ENCODE measurements at regions not wholly inside any gene's neighbourhood (a gene's known extent, or its start where the extent isn't known, plus 50 kb on each side); places are given as distances from the start of the nearest gene placed in this dataset.

GRCh38 chr10:33067917-33068316 lies 109.9 kb upstream of the ITGB1 start:
- no peaks in the 10 kb centered on the region for H3K36me3 ChIP-seq (ENCODE audit: control insufficient read depth in 2 of 2, extremely low read depth in 1 of 2, insufficient read depth in 2 of 2, low read length in 2 of 2)
- intact Hi-C loops (cut with micrococcal nuclease) (no loop called here), dilution Hi-C loops (cut with MboI; ENCODE audit: extremely low pct_ligation_motif_present, low sequenced_read_pairs) (no loop called here)
- no peaks in the 10 kb centered on the region for H3K9me3 ChIP-seq (replicated peaks; ENCODE audit: control insufficient read depth, insufficient read depth, low read length)
- H3K4me1 ChIP-seq (ENCODE audit: control insufficient read depth, extremely low read depth, insufficient read depth, low read length), result peaks cover 8% of the 10 kb centered on the region
- no peaks in the 10 kb centered on the region for H3K27me3 ChIP-seq (ENCODE audit: control insufficient read depth in 2 of 2, insufficient read depth in 2 of 2, low read length in 2 of 2)
- H3K4me2 ChIP-seq (ENCODE audit: insufficient read depth, low read length), result no peak overlapping the region
- H3K9me1 ChIP-seq (replicated peaks; ENCODE audit: control insufficient read depth, extremely low read depth, insufficient read depth, low read length), result no peaks in the 10 kb centered on the region
- no peaks in the 10 kb centered on the region for H4K20me1 ChIP-seq (replicated peaks; ENCODE audit: control insufficient read depth, extremely low read depth, insufficient read depth, low read length)
- ChIA-PET POLR2A (interaction anchor here (0.5 kb wide), 1 partner anchor 737 kb away, joined by 3 read pairs; no protein-coding TSS in a partner anchor), CTCF (interaction anchor here (0.6 to 1.9 kb wide), 3 partner anchors 15 to 67 kb away, joined by 3 to 10 read pairs (median 4); no protein-coding TSS in a partner anchor)
- FAIRE-seq, result no peak
- no peaks in the 10 kb centered on the region for H3K79me2 ChIP-seq (ENCODE audit: control insufficient read depth, insufficient read depth, low read length)
- no peak for DNase-seq (ENCODE audit: low read depth, low spot score)
- no peak overlapping the region for H3K4me3 ChIP-seq (replicated peaks in 1 of 3; ENCODE audit: insufficient read depth in 1 of 3, low read depth in 1 of 3, low read length in 3 of 3)
- no peak overlapping the region for H3K9ac ChIP-seq (replicated peaks; ENCODE audit: extremely low read depth, insufficient read depth, low read length)
- no peak overlapping the region for H2AFZ ChIP-seq (ENCODE audit: low read depth, low read length)
- TF ChIP-seq EZH2 (IDR thresholded peaks at IDR 0.05; ENCODE audit: borderline replicate concordance, low read depth, low read length, severe bottlenecking) (no peak), MYC (IDR thresholded peaks at IDR 0.05; ENCODE audit: low read depth, low read length) (no peak), POLR2AphosphoS5 (IDR thresholded peaks at IDR 0.05; ENCODE audit: insufficient read depth, low read depth, low read length) (no peak), GATA2 (IDR thresholded peaks at IDR 0.05; ENCODE audit: insufficient read depth, insufficient read length, low read depth, low read length) (no peak), POLR2A (IDR thresholded peaks at IDR 0.05; ENCODE audit: low read depth, low read length) (no peak)
- no TSS peak for BruUV-seq (replicated peaks)
- no peak overlapping the region for H3K27ac ChIP-seq (ENCODE audit: insufficient read depth, low read depth, low read length)

- intact Hi-C loops (cut with micrococcal nuclease), result no loop called here
- Histone ChIP-seq H4K20me1 (replicated peaks; ENCODE audit: control insufficient read depth, extremely low read depth, insufficient read depth, low read length) (no peaks in the 10 kb centered on the region), H3K36me3 (ENCODE audit: control insufficient read depth in 2 of 2, extremely low read depth in 1 of 2, insufficient read depth in 2 of 2, low read length in 2 of 2) (no peaks in the 10 kb centered on the region), H3K79me2 (ENCODE audit: control insufficient read depth, insufficient read depth, low read length) (no peaks in the 10 kb centered on the region), H3K9me1 (replicated peaks; ENCODE audit: control insufficient read depth, extremely low read depth, insufficient read depth, low read length) (no peaks in the 10 kb centered on the region), H3K4me3 (replicated peaks in 1 of 3; ENCODE audit: insufficient read depth in 1 of 3, low read depth in 1 of 3, low read length in 3 of 3) (no peak overlapping the region), H3K9ac (replicated peaks; ENCODE audit: extremely low read depth, insufficient read depth, low read length) (no peak overlapping the region), H3K27me3 (ENCODE audit: control insufficient read depth in 2 of 2, insufficient read depth in 2 of 2, low read length in 2 of 2) (no peaks in the 10 kb centered on the region), H3K9me3 (replicated peaks; ENCODE audit: control insufficient read depth, insufficient read depth, low read length) (no peaks in the 10 kb centered on the region), H3K4me2 (ENCODE audit: insufficient read depth, low read length) (no peak overlapping the region), H2AFZ (ENCODE audit: low read depth, low read length) (no peak overlapping the region), H3K4me1 (ENCODE audit: control insufficient read depth, extremely low read depth, insufficient read depth, low read length) (peaks cover 8% of the 10 kb centered on the region), H3K27ac (ENCODE audit: insufficient read depth, low read depth, low read length) (no peak overlapping the region)
- CTCF ChIA-PET, result interaction anchor here (0.7 to 1.9 kb wide), 6 partner anchors 14 to 68 kb away, joined by 3 to 10 read pairs (median 3); no protein-coding TSS in a partner anchor
- TF ChIP-seq JUN (IDR thresholded peaks at IDR 0.05; ENCODE audit: borderline replicate concordance, insufficient read depth, insufficient read length, low read depth), result no peak
- no peak for TF ChIP-seq CTCF (IDR thresholded peaks at IDR 0.05; ENCODE audit: extremely low read depth in 1 of 2, insufficient read depth in 1 of 2, low read depth in 1 of 2, low read length in 2 of 2)
- no peak for TF ChIP-seq EZH2 (IDR thresholded peaks at IDR 0.05; ENCODE audit: borderline replicate concordance, low read depth, low read length, severe bottlenecking)
- no peak for TF ChIP-seq GATA2 (IDR thresholded peaks at IDR 0.05; ENCODE audit: insufficient read depth, insufficient read length, low read depth, low read length)
- TF ChIP-seq POLR2A (IDR thresholded peaks at IDR 0.05; ENCODE audit: low read depth, low read length), result no peak
- no peak for TF ChIP-seq MAX (IDR thresholded peaks at IDR 0.05; ENCODE audit: insufficient read depth, insufficient read length)
- no peak for TF ChIP-seq FOS (IDR thresholded peaks at IDR 0.05; ENCODE audit: borderline replicate concordance, insufficient read depth, low read length)
- no peak for TF ChIP-seq MYC (IDR thresholded peaks at IDR 0.05; ENCODE audit: low read depth, low read length)
- no peak for TF ChIP-seq POLR2AphosphoS5 (IDR thresholded peaks at IDR 0.05; ENCODE audit: insufficient read depth, low read depth, low read length)
- DNase-seq (ENCODE audit: low read depth, low spot score) (no peak), FAIRE-seq (no peak)
- dilution Hi-C loops (cut with MboI; ENCODE audit: extremely low pct_ligation_motif_present, low sequenced_read_pairs), result no loop called here
- no TSS peak for BruUV-seq (replicated peaks)
- POLR2A ChIA-PET, result interaction anchor here (0.5 kb wide), 1 partner anchor 737 kb away, joined by 3 read pairs; no protein-coding TSS in a partner anchor
Observed at GRCh38 chr10:33067481-33067880, 109.5 kb upstream of the ITGB1 start.

Measured in endothelial cell of umbilical vein (primary cell).